ENCODE measurements at regions not wholly inside any gene's neighbourhood (a gene's known extent, or its start where the extent isn't known, plus 50 kb on each side); places are given as distances from the start of the nearest gene placed in this dataset.

- TF ChIP-seq CTCF (IDR thresholded peaks at IDR 0.05; ENCODE audit: low read depth, low read length, poor library complexity, severe bottlenecking) (no peak), EZH2phosphoT487 (IDR thresholded peaks at IDR 0.05; ENCODE audit: borderline replicate concordance, low read length) (no peak)
These were observed 52.0 kb downstream of the RTL9 start for GRCh38 chrX:110410603-110411002.

Data from DOHH2 (cell line).